Right atrium auricular region (tissue), 2 donors: ENCODE measurements at regions not wholly inside any gene's neighbourhood (a gene's known extent, or its start where the extent isn't known, plus 50 kb on each side); places are given as distances from the start of the nearest gene placed in this dataset.

Source experiments
- DNase-seq: peaks from one replicate; pipeline ENCODE4 v3.0.0-alpha.2; 2019; ENCODE audit warnings: low spot score
- H3K27ac ChIP-seq, 2 donors: fragments of 200-600 bp; sonication (generic); 1 replicate in 1 of 2; 2 replicates in 1 of 2; pipeline ENCODE4 v1.5.1; 2016 to 2019
- H3K27me3 ChIP-seq, 2 donors: fragments of 200-600 bp; sonication (generic); one replicate each; pipeline versions ENCODE4 v1.5.1 to v1.6.0; 2017 to 2019
- H3K36me3 ChIP-seq: fragments of 200-600 bp; sonication (generic); one replicate; pipeline ENCODE4 v1.5.1; 2016
- H3K4me1 ChIP-seq, 2 donors: fragments of 200-600 bp; sonication (generic); one replicate each; pipeline versions ENCODE4 v1.5.1 to v1.6.0; 2017 to 2019
- H3K4me3 ChIP-seq, 2 donors: fragments of 200-600 bp; sonication (generic); 1 replicate in 1 of 2; 2 replicates in 1 of 2; pipeline ENCODE4 v1.5.1; 2017 to 2019; ENCODE audit warnings: mild to moderate bottlenecking in 1 of 2, moderate library complexity in 1 of 2
- H3K9me3 ChIP-seq, 2 donors: fragments of 200-600 bp; sonication (generic); one replicate each; pipeline ENCODE4 v1.5.1; 2019
- CTCF ChIP-seq, 2 donors: fragments of 200-600 bp; sonication (generic); IDR thresholded peaks; one replicate each; pipeline ENCODE4 v1.5.1; 2019; ENCODE audit warnings: antibody characterized with exemption in 2 of 2

- H3K27ac ChIP-seq: no peak overlapping the region
- no peaks in the 10 kb centered on the region for H3K9me3 ChIP-seq
- no peaks in the 10 kb centered on the region for H3K36me3 ChIP-seq
- no peak overlapping the region for H3K4me3 ChIP-seq
- TF ChIP-seq CTCF (IDR thresholded peaks at IDR 0.05): no peak
- no peaks in the 10 kb centered on the region for H3K27me3 ChIP-seq
- DNase-seq: no peak
- H3K4me1 ChIP-seq: no peaks in the 10 kb centered on the region
Measured at GRCh38 chr3:104911376-104911775, 455.3 kb upstream of the ALCAM start.

- no peaks in the 10 kb centered on the region for H3K27me3 ChIP-seq
- no peaks in the 10 kb centered on the region for H3K36me3 ChIP-seq
- TF ChIP-seq CTCF (IDR thresholded peaks at IDR 0.05): no peak
- H3K4me1 ChIP-seq: no peaks in the 10 kb centered on the region
- no peak overlapping the region for H3K27ac ChIP-seq
- no peak overlapping the region for H3K4me3 ChIP-seq
- H3K9me3 ChIP-seq: peaks cover 0 to 5% of the 10 kb centered on the region in 2 donors
- DNase-seq: no peak
Measured at GRCh38 chr3:104916971-104917370, 449.7 kb upstream of the ALCAM start.

- Histone ChIP-seq H3K36me3 (no peaks in the 10 kb centered on the region), H3K4me3 (no peak overlapping the region), H3K9me3 (peaks cover 0 to 5% of the 10 kb centered on the region in 2 donors), H3K4me1 (no peaks in the 10 kb centered on the region), H3K27me3 (no peaks in the 10 kb centered on the region), H3K27ac (no peak overlapping the region)
- DNase-seq: no peak
- no peak for TF ChIP-seq CTCF (IDR thresholded peaks at IDR 0.05)
Measured at GRCh38 chr3:104920512-104920911, 446.2 kb upstream of the ALCAM start.

GRCh38 chr3:104933972-104934371 lies 432.7 kb upstream of the ALCAM start:
- no peaks in the 10 kb centered on the region for H3K9me3 ChIP-seq
- no peaks in the 10 kb centered on the region for H3K36me3 ChIP-seq
- H3K4me1 ChIP-seq: no peaks in the 10 kb centered on the region
- no peak for TF ChIP-seq CTCF (IDR thresholded peaks at IDR 0.05)
- no peak overlapping the region for H3K27ac ChIP-seq
- no peak overlapping the region for H3K4me3 ChIP-seq
- no peak for DNase-seq
- no peaks in the 10 kb centered on the region for H3K27me3 ChIP-seq

- H3K9me3 ChIP-seq: no peaks in the 10 kb centered on the region
- H3K4me3 ChIP-seq: no peak overlapping the region
- DNase-seq: no peak
- H3K27ac ChIP-seq: no peak overlapping the region
- H3K36me3 ChIP-seq: no peaks in the 10 kb centered on the region
- no peaks in the 10 kb centered on the region for H3K27me3 ChIP-seq
- H3K4me1 ChIP-seq: no peaks in the 10 kb centered on the region
- no peak for TF ChIP-seq CTCF (IDR thresholded peaks at IDR 0.05)
Measured at GRCh38 chr3:104935613-104936012, 431.1 kb upstream of the ALCAM start.

- no peaks in the 10 kb centered on the region for H3K27me3 ChIP-seq
- H3K27ac ChIP-seq: no peak overlapping the region
- DNase-seq: no peak
- H3K36me3 ChIP-seq: no peaks in the 10 kb centered on the region
- no peak for TF ChIP-seq CTCF (IDR thresholded peaks at IDR 0.05)
- no peaks in the 10 kb centered on the region for H3K4me1 ChIP-seq
- no peaks in the 10 kb centered on the region for H3K9me3 ChIP-seq
- no peak overlapping the region for H3K4me3 ChIP-seq
Measured at GRCh38 chr3:104939196-104939595, 427.5 kb upstream of the ALCAM start.
